GM18508 (cell line): ENCODE measurements at regions not wholly inside any gene's neighbourhood (a gene's known extent, or its start where the extent isn't known, plus 50 kb on each side); places are given as distances from the start of the nearest gene placed in this dataset.

Experiments
- ATAC-seq: cut with Tn5 transposase; IDR thresholded peaks from one replicate; pipeline ENCODE4 v1.9.1; 2021; ENCODE audit warnings: moderate number of reproducible peaks; ENCODE audit not compliant: insufficient read depth, unreplicated experiment

DNA sequence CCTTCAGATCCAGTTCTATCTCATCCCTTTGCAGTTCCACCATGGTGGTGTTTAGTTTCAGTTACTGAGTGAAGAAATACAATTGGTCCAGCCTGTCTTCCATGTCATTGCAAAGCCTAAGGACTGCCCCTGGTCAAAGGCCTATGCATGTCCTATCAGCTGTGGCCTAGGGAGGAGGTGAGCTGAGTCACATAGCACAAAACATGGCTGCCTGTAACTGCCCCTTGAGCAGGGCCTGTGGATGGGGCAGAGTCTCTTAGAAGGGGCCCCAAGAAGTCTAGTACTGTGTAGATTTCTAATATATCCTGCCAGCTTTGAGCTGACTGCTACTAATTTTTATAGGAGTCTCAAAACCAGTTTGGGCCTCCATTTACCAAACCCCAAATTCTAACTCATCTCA is 296.7 kb downstream of the FBXW7 start:
- ATAC-seq: no peak

DNA sequence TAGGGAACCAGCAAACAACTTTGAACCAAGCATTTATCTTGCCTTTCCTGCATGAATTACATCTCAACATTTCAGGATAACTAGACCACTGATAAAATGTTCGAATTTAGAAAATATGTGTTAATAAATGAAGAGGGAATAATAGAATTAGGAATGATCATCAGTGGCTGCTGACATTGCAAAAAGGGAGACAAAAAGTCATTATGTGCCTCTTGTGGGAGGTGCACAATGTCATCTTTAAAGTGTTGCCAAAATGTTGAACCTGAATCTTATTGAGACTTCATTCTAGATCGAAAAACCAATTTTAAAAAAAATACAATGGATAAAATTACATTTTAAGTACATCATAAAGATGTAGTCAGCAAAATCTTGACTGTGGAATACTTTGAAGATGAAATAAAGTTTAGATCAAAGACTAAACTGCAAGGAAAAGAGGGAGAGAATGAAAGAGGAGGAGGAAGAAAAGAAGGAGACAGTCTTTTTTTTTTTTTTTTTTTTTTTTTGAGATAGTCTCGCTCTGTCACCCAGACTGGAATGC is 299.3 kb downstream of the FBXW7 start:
- no peak for ATAC-seq

DNA sequence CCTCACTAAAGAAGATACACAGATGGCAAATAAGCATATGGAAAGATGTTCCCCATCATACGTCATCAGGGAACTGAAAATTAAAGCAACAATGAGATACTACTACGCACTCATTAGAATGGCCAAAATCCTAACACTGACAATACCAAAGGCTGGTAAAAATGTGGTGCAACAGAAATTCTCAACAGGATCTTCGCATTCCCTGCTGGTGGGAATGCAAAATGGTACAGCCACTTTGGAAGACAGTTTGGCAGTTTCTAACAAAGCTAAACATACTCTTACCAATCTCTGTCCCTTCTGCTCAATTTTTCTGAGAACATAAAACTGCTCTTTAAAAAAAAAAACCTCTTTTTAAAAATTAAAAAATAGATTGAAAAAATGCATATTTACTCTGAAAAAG is 300.2 kb downstream of the FBXW7 start:
- ATAC-seq: no peak

DNA sequence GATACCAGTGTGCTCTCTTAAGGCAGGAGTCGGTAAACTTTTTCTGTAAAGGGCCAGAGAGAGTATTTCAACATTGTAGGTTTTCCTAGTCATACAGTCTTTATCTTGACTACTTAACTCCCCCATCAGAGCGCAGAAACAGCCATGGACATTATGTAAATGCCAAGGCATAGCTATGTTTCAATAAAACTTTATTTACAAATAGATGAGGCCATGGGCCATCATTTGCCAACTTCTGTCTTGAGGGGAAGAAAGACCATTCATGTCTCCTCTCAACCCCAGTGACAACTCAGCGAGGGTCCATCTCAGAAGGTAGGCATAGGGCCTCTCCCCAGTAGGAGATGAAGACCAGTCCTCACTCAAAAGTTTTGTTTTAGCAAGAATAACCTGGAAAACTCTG is 301.3 kb downstream of the FBXW7 start:
- ATAC-seq: no peak

DNA sequence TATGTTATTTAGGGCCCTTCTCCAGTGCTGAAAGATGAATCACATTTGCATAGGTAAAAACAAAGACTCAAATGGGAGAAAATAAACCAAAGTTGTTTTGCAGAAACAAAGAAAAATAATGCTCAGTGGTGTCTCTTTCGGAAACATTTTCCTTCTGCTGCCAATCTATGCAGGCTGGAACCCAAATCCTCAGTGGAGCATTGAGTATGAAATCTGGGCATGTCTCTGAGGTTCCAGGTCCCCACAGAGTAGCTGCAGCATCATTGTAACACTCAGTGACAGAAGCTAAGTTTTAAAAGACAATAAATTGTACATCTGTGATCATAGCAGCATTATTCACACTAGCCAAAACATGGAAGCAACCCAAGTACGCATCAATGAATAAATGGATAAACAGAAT is 303.6 kb downstream of the FBXW7 start:
- ATAC-seq: no peak

DNA sequence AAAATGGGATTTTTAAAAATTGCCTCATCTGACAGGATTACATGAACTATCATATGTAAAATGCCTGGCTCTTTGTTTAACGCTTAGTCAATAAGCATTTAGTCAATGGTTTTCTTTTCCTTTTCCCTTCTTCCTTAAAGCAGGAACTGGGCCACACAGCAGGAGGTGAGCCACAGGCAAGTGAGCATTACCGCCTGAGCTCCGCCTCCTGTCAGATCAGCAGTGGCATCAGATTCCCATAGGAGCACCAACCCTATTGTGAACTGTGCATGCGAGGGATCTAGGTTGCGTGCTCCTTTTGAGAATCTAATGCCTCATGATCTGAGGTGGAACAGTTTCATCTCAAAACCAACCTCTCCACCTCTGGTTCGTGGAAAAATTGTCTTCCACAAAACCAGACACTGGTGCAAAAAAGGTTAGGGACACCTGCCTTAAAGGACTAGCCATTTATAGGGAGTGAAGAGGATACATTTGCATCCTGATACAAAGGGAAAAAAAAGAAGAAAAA is 306.1 kb downstream of the FBXW7 start:
- ATAC-seq: no peak

DNA sequence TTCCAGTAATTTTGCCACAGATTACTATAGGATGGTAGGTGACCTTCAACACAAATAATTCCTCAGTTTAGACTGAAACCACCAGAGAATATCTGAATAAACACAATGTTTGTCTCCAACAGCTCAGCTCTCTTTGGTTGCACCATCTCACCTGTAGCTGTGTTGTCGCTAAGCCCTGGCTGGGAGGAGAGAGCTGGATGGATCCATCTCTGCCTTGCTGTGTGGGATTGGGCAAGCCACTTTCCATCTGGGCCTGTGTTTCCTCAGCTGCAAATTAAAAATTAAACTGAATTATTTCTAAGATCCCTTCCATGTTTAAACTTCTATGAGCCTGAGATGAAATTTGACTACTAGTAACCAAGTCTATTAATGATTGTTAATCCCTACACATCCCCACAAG is 310.2 kb downstream of the FBXW7 start:
- ATAC-seq: no peak

DNA sequence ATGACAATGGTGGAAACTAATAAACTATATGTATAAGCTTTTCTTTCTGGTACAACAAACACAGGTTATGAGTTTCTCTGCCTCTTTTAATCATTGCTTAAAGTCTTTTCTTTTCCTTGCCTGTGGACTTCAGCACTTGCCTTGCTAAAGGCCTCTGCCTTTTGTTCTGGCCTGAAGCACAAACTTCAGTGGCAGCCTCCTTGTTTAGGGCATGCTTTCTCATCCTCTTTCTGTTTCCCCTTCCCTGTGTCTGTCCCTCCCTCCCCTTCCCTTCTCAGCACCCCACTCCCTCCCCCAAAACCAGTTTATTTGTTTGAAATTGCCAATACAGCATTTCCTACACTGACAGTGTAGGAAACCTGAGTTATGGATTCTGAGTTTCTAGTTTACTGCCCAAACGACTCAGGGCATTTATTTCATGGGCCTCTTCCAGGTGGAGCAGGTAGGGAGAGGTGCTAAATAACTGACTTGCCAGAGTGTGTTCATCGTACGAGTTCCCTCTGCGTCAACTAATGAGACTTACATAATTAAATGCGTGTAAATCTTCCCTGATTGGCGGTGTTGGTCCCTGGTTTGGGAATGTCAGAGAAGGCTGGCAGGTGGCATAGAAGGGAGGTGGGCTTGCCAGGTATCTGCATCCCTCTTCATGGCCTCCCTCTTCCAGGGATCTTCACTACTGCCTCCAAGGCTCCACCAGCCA is 311.0 kb downstream of the FBXW7 start:
- no peak for ATAC-seq

DNA sequence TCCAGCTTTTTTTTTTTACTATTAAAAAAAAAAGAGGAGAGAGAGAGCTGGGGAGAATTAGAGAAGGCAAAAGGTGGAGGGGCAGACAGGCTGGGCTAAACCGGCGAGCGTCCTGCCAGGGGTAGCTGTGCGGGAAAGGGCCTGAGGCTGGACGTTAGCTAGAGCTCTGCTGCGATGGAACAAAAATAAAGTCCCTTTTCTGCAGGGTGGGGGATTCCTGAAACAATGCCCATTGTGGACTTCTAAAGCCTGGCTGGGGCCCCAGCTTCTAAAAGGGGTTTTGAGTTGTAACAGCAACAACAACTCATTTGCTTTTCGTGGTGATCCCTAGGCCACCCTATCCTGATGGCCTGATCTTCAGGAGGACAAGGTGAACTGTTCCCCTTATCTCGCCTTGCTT is 311.7 kb downstream of the FBXW7 start:
- no peak for ATAC-seq

DNA sequence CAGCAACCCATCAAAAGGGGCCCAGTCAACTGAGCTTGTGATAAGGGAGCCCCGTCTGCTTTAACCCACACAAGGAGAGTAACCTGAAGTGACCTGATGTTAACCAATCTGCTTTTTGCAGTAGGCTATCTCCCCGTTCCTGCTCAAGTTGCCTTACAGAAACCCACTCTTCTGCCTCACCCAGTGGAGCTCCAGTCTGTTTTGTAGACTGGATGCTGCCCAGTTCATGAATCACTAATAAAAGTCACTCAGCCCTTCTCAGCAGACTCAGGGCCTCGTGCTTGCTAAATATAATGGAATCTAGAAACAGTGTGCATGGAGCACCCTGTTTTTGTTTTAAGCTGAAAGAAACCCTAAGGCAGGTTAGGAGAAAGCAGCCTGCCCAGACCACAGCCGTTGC is 312.3 kb downstream of the FBXW7 start:
- no peak for ATAC-seq

DNA sequence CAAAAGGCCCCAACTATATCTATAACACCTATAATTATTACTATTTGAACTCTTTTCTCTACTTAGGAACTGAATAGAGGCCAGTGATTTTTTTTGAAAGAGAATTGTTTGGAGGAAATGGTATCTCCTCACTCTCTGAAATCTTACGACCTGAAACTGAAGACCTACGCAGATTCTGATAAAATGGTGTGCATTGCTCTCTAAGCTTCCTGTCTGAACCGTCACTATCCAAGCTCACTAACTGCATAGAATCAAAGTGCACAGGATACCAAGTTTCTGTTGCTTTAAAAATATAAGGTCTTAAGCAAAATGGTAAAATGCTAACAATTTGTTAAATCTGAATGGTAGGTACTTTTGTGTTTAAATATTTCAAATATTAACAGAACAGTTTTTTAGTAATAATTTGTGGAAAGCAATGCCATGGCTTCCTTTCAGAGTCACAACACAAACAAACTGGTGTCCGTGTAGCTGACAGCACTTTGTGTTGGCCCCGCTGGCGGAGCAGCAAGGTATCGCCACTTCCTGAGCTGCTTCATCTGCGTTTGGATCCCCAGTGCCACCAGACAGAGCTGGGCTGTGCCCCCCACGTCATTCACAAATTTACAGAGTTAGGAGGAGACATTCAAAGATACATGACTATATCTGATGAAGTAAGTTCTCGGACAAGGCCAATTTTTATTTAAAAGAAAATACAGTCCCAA is 313.9 kb downstream of the FBXW7 start:
- no peak for ATAC-seq

DNA sequence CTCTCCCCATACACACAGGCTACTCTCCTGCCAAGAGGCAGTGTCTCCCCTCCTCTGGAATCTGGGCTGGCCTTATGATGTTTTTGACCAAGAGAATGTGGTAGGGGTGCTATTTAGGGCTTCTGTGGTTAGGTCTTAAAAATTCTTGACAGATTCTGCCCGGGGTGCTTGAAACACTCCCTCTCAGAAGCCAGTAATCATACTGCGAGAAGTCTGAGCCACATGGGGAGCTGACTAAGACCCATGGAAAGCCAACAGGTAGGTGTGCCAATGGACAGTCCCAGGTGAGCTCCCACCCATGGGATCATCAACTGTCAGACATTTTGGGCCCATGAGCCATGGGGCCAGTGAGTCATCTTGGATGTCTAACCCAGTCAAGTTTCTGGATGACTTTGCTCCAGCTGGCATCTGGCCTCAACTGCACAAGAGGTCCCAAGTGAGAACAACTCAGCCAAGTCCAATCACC is 315.7 kb downstream of the FBXW7 start:
- peak; percentile 71 for ATAC-seq

DNA sequence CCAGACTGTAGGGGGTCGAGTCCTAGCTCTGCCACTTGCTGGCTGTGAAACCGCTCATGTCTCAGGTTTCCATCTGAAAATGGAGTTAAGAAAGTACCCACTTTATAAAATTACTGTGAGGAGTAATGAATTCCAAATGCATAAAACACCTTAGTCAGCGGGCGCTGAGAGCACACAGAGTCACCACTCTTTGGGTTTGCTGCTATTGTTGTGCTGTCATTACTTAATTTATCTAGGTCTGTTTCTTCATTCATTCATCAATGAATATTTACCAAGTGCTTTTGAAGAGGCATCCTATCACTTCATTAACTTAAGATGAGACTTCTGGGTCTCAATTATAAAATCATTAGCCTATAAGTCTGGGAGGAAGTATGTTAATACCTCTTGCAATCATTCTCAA is 317.3 kb downstream of the FBXW7 start:
- ATAC-seq: no peak

DNA sequence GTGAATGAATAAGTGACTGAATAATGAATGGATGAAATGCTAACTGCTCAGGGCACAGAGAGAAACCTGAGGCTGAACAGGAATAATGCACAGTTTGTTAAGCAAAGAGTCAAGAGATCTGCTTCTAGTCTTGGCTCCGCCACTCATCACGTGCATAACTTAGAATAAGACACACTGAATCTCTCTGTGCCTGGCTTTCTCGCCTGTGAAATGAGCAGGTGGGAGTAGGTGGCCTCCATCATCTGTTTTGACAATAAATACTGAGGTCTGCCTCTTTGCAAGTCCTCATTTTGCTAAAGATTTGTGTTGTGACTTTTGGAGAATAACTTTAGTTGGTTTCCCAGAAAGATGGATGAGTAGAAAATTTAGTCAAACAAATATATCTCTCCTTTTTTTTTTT is 318.0 kb downstream of the FBXW7 start:
- no peak for ATAC-seq

DNA sequence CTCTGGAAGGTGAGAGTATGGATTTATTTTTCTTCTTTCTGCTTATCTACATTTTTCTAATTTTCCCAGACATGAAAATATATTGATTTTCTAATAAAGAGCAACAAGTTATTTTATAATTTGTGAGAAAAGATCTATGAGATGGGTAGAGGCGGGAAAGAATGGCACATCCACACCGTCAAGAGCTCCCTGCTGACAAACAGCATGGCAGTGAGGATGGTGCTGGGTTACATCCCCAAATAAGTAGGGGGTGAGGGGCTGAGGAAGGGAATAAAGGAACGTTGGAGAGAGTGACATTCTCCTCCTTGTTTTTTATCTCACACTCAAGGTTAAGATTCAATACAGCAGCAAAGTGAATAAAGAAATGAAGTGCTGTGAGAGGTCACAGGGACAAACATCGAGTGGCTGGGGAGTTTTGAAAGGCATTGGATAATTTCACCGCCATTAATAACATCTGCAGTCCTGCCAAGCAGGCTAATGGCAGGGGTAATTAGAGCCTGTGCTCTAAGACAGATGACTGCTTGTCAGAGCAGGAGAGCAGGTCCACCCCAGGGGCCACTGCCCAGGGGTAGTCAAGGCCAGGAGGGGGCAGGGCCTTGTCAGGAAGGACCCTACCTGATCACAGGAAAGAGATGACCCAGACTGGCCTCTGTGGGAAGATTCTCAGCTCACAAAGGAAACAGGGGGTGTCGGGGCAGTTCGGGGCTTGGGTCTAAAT is 323.8 kb downstream of the FBXW7 start:
- no peak for ATAC-seq

DNA sequence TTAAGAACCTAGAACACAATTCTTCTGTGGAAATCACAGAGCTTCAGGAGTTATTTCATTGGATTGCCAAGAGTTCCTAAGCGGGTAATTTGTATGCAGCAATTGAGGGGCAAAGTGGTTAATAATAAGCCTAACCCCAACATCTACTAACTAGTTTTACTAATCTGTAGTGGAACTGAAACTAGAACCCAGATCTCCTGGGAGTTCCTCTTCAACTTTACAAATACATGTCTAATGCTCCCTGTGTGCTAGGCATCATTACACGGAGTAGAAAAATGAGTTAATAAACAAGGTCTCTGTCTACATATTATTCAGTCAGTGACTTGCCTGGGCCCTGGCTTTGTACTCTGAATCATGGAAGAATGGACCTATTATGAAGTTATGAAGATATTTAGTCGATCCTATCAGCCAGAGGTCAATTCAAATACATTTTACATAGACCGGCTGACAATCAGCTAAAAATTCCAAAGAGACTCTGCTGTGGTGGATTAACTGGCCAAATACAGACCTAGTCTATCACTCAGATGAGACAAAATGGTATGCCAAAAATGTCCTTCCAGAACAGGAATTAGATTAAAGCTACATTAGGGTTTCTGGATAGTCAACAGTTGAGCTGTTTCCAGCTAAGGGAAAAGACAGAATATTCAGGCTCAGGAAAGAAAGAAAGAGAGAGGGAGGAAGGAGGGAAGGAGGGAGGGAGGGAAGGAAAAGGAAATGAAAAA is 326.0 kb downstream of the FBXW7 start:
- ATAC-seq: peak; percentile 94

DNA sequence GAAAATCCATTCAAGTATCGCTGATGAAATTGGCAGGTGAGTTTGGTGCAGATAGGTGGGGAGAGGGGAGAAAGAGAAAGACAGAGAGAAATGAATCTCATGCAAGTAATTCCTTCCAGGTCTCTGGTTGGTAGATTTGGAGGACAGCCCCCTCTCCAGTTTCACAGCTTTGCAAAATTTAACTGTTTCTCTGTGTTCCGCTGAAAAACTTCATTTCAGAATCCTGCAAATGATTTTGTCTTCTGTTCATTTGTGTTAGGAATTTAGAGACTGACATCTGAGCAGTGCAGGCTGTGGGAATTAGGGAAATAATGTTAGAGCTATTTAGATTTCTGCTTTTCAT is 328.5 kb downstream of the FBXW7 start:
- ATAC-seq: no peak

DNA sequence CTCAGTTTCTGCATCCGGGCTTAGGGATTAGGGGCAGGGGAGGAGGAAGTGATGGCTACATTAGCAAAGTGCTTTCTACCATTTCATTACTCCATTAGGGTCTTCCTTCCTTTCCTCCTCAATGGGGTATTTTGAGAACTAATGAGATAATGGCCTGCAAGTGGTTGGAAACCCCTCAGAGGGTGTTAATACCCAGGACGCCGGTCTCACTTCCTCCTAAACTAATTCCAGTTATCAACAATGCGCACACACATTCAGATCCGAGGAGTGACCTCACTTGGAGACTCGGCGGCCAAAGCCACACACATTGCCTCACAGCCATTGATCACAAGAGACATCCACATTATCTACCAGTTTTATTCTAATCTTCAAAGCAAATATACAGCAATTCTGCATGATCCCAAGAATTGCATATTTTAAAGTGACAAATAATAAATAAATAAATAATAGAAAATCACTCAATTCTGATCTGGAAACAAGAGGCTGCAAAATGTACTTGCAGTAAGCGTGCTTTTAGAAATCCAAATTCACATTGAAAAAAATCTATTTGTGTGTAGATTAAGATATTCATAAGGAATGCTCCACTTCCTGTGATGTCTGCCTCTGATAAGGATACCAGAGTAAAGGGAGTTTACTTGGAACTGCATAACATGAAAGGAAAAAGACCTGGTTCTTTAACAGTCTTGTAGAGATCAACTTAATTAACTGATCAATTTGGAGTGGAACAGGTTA is 329.1 kb downstream of the FBXW7 start:
- no peak for ATAC-seq

DNA sequence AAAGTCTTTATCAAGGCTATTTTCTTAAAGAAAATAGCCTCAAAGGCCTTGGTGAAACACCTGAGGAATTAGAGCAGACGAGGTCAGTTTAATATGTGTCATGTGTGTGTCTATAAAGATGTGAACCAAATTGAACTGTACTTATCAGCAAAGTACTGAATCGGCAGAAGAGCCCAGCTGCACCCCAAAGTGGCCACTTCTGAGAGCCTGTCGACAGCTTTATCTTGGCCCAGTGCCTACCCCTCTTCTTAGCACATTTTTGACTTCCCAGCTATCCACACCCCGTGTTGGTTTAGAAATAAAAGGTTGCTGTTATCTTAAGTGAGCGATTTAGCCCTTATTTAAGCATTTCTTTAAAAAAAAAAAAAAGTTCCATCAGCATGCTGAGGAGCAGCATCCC is 329.7 kb downstream of the FBXW7 start:
- ATAC-seq: no peak

DNA sequence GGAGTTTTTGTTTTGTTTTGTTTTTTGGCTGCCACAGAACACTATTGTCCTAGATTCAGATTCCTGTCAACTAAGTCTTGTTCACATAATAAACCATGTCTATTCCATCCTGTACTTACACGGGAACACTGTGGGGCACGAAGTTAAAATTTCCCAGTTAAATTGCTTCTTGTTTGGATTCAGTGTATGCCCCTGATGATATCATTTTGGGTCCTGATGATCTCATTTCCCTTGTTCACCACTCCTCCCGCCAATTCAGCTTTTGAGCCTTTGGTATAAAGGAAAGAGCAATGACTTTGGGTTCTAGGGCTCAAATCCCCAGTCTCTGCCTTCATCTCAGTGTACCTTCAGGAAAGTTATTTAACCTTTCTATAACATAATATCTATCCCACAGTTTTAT is 333.5 kb downstream of the FBXW7 start:
- no peak for ATAC-seq
